H1 (cell line): ENCODE measurements at regions not wholly inside any gene's neighbourhood (a gene's known extent, or its start where the extent isn't known, plus 50 kb on each side); places are given as distances from the start of the nearest gene placed in this dataset.

Experiments used
- CTCF ChIA-PET: fragments of 300-600 bp; sonication (Branson Sonifier 250); formaldehyde crosslinking; loops from one replicate; lab custom pipeline; 2021; ENCODE audit not compliant: partially characterized antibody; lab: Charles Lee
- POLR2A ChIA-PET: fragments of 300-600 bp; sonication (Branson Sonifier 250); formaldehyde crosslinking; loops from one replicate; lab custom pipeline; 2021; ENCODE audit warnings: inconsistent platforms; ENCODE audit not compliant: partially characterized antibody; lab: Charles Lee
- DNase-seq, 2 experiments: peaks; one replicate each; pipeline versions ENCODE4 v3.0.0 to v3.0.0-alpha.2; 2010 to 2022; ENCODE audit warnings: low spot score in 2 of 2, low read depth in 1 of 2, mixed read lengths in 1 of 2
- FAIRE-seq: peaks from 2 replicates; lab custom pipeline; 2011; peaks lifted over from hg19 to GRCh38; lab: Jason Lieb, UNC
- H2AFZ ChIP-seq: 2 replicates; pipeline ENCODE4 v1.8.1; 2012; ENCODE audit warnings: low read length, inconsistent platforms
- H2AK5ac ChIP-seq: 2 replicates; pipeline ENCODE4 v1.6.1; 2013; ENCODE audit warnings: low read depth, low read length
- H2BK120ac ChIP-seq: replicated peaks from 2 replicates; pipeline ENCODE3; 2013; ENCODE audit warnings: low read depth, low read length, inconsistent platforms
- H2BK12ac ChIP-seq: 2 replicates; pipeline ENCODE4 v1.6.1; 2013; ENCODE audit warnings: low read depth, low read length
- H2BK15ac ChIP-seq: 2 replicates; pipeline ENCODE4 v1.6.1; 2013; ENCODE audit warnings: low read length
- H2BK20ac ChIP-seq: 2 replicates; pipeline ENCODE4 v1.6.1; 2013; ENCODE audit warnings: low read length
- H2BK5ac ChIP-seq: 2 replicates; pipeline ENCODE4 v1.6.1; 2013; ENCODE audit warnings: low read depth, low read length
- H3K14ac ChIP-seq: 2 replicates; pipeline ENCODE4 v1.6.1; 2013; ENCODE audit warnings: inconsistent platforms; ENCODE audit not compliant: insufficient read length
- H3K18ac ChIP-seq: 2 replicates; pipeline ENCODE4 v1.6.1; 2013; ENCODE audit warnings: low read length; ENCODE audit errors: extremely low read depth
- H3K23ac ChIP-seq: 2 replicates; pipeline ENCODE4 v1.6.1; 2013; ENCODE audit warnings: inconsistent platforms; ENCODE audit not compliant: insufficient read length
- H3K23me2 ChIP-seq: 2 replicates; pipeline ENCODE4 v1.6.1; 2013; ENCODE audit warnings: low read depth, low read length
- H3K27ac ChIP-seq: 2 replicates; pipeline ENCODE4 v1.6.1; 2011; ENCODE audit warnings: low read depth, low read length, inconsistent platforms
- H3K27me3 ChIP-seq, 4 experiments: replicated peaks in 1 of 4; 1 replicate in 1 of 4; 2 replicates in 3 of 4; pipeline versions ENCODE4 v1.6.1 to v1.8.1; 2011 to 2013; ENCODE audit warnings: low read length in 3 of 4, mild to moderate bottlenecking in 3 of 4, inconsistent platforms in 2 of 4, mixed read lengths in 2 of 4, moderate library complexity in 1 of 4; ENCODE audit not compliant: control insufficient read depth in 3 of 4, insufficient read depth in 3 of 4; ENCODE audit errors: extremely low read depth in 1 of 4
- H3K36me3 ChIP-seq, 4 experiments: 2 replicates each; pipeline versions ENCODE4 v1.6.1 to v1.8.1; 2011 to 2013; ENCODE audit warnings: mild to moderate bottlenecking in 4 of 4, low read length in 3 of 4, moderate library complexity in 2 of 4, control low read depth in 1 of 4, inconsistent platforms in 1 of 4; ENCODE audit not compliant: insufficient read depth in 4 of 4, control insufficient read depth in 2 of 4
- H3K4ac ChIP-seq: replicated peaks from 2 replicates; pipeline ENCODE3; 2013; ENCODE audit warnings: low read length, low read depth, mixed read lengths, inconsistent platforms; ENCODE audit not compliant: insufficient read length
- H3K4me1 ChIP-seq, 4 experiments: replicated peaks in 1 of 4; 1 replicate in 1 of 4; 2 replicates in 3 of 4; pipeline versions ENCODE4 v1.6.1 to v1.8.1; 2011 to 2013; ENCODE audit warnings: low read length in 3 of 4, inconsistent platforms in 2 of 4, mixed read lengths in 1 of 4; ENCODE audit not compliant: insufficient read depth in 4 of 4, control insufficient read depth in 3 of 4
- H3K4me2 ChIP-seq, 2 experiments: 2 replicates each; pipeline versions ENCODE4 v1.6.1 to v1.8.1; 2011 to 2013; ENCODE audit warnings: low read depth in 2 of 2, low read length in 2 of 2, control low read depth in 1 of 2, inconsistent platforms in 1 of 2, mild to moderate bottlenecking in 1 of 2; ENCODE audit not compliant: insufficient read depth in 1 of 2
- H3K4me3 ChIP-seq, 4 experiments: fragments of 200-600, 300-600 bp in 1 of 4; sonication (generic), shearing (Covaris generic), sonication (Bioruptor Twin) in 1 of 4; 2 replicates each; pipeline versions ENCODE4 v1.5.1 to v1.8.1; 2011 to 2016; ENCODE audit warnings: low read length in 4 of 4, low read depth in 3 of 4, control low read depth in 2 of 4, inconsistent platforms in 2 of 4, mild to moderate bottlenecking in 2 of 4, mixed read lengths in 1 of 4, moderate library complexity in 1 of 4; ENCODE audit not compliant: insufficient read depth in 2 of 4; ENCODE audit errors: extremely low read depth in 1 of 4
- H3K56ac ChIP-seq: replicated peaks from 2 replicates; pipeline ENCODE3; 2013; ENCODE audit warnings: low read depth, mild to moderate bottlenecking, mixed read lengths, low read length, inconsistent platforms; ENCODE audit not compliant: insufficient read length
- H3K79me1 ChIP-seq: 2 replicates; pipeline ENCODE4 v1.6.1; 2013; ENCODE audit warnings: low read depth, low read length, control low read depth
- H3K79me2 ChIP-seq, 2 experiments: 2 replicates each; pipeline versions ENCODE4 v1.6.1 to v1.8.1; 2012 to 2013; ENCODE audit warnings: low read length in 2 of 2, mild to moderate bottlenecking in 2 of 2, inconsistent platforms in 1 of 2; ENCODE audit not compliant: insufficient read depth in 2 of 2, control insufficient read depth in 1 of 2
- H3K9ac ChIP-seq, 4 experiments: replicated peaks in 1 of 4; 1 replicate in 1 of 4; 2 replicates in 3 of 4; pipeline versions ENCODE4 v1.6.1 to v1.8.1; 2011 to 2013; ENCODE audit warnings: low read depth in 3 of 4, low read length in 3 of 4, control low read depth in 2 of 4, mild to moderate bottlenecking in 2 of 4, moderate library complexity in 2 of 4, inconsistent platforms in 1 of 4; ENCODE audit errors: extremely low read depth in 1 of 4
- H3K9me3 ChIP-seq, 2 experiments: 2 replicates each; pipeline versions ENCODE4 v1.6.1 to v1.8.1; 2012 to 2013; ENCODE audit warnings: mild to moderate bottlenecking in 2 of 2, moderate library complexity in 2 of 2, control low read depth in 1 of 2, inconsistent platforms in 1 of 2, low read depth in 1 of 2, low read length in 1 of 2, mixed read lengths in 1 of 2; ENCODE audit not compliant: insufficient read depth in 2 of 2
- H4K20me1 ChIP-seq, 2 experiments: replicated peaks in 1 of 2; 2 replicates each; pipeline versions ENCODE3 to v1.8.1; 2011 to 2013; ENCODE audit warnings: inconsistent platforms in 2 of 2, low read length in 2 of 2, mild to moderate bottlenecking in 1 of 2; ENCODE audit not compliant: insufficient read depth in 2 of 2, control insufficient read depth in 1 of 2
- H4K5ac ChIP-seq: 2 replicates; pipeline ENCODE4 v1.6.1; 2013; ENCODE audit warnings: low read length, low read depth, mixed read lengths, inconsistent platforms; ENCODE audit not compliant: insufficient read length
- H4K8ac ChIP-seq: 2 replicates; pipeline ENCODE4 v1.8.0; 2013; ENCODE audit warnings: mild to moderate bottlenecking, moderate library complexity, low read length, inconsistent platforms; ENCODE audit not compliant: insufficient read depth; ENCODE audit errors: extremely low read depth
- H4K91ac ChIP-seq: replicated peaks from 2 replicates; pipeline ENCODE3; 2013; ENCODE audit warnings: low read length, mixed read lengths, inconsistent platforms; ENCODE audit not compliant: insufficient read length
- BRCA1 ChIP-seq: IDR thresholded peaks from 2 replicates; pipeline ENCODE4 v1.6.1; 2012; ENCODE audit warnings: low read depth, low read length, improper control_type of control experiment
- CHD2 ChIP-seq: IDR thresholded peaks from 2 replicates; pipeline ENCODE4 v1.6.1; 2012; ENCODE audit warnings: low read length, improper control_type of control experiment
- CREB1 ChIP-seq: IDR thresholded peaks from 2 replicates; pipeline ENCODE4 v1.6.1; 2012; ENCODE audit warnings: inconsistent platforms
- E2F6 ChIP-seq: IDR thresholded peaks from 2 replicates; pipeline ENCODE4 v1.6.1; 2012; ENCODE audit warnings: inconsistent platforms
- HDAC2 ChIP-seq, 2 experiments: fragments of 300-600 bp in 1 of 2; sonication (generic) in 1 of 2; IDR thresholded peaks; 2 replicates each; pipeline ENCODE4 v1.6.1; 2011 to 2012; ENCODE audit warnings: low read depth in 2 of 2, low read length in 2 of 2, mild to moderate bottlenecking in 2 of 2, moderate library complexity in 2 of 2, borderline replicate concordance in 1 of 2, inconsistent platforms in 1 of 2
- KDM4A ChIP-seq: IDR thresholded peaks from one replicate; pipeline ENCODE4 v1.7.1; 2012; ENCODE audit warnings: low read depth, mild to moderate bottlenecking, moderate library complexity, low read length, inconsistent platforms; ENCODE audit not compliant: severe bottlenecking
- POU5F1 ChIP-seq: IDR thresholded peaks from 2 replicates; pipeline ENCODE4 v1.6.1; 2011; ENCODE audit warnings: low read depth, mild to moderate bottlenecking, low read length, moderate library complexity
- RXRA ChIP-seq: IDR thresholded peaks from 2 replicates; pipeline ENCODE4 v1.6.1; 2011; ENCODE audit warnings: low read depth, mild to moderate bottlenecking, low read length, moderate library complexity; ENCODE audit not compliant: insufficient read depth
- SIX5 ChIP-seq: IDR thresholded peaks from 2 replicates; pipeline ENCODE4 v1.6.1; 2011; ENCODE audit warnings: mild to moderate bottlenecking, low read depth, low read length
- TAF7 ChIP-seq: optimal IDR thresholded peaks from 2 replicates; pipeline ENCODE3; 2011; ENCODE audit warnings: low read depth, mild to moderate bottlenecking, inconsistent platforms, low read length, moderate library complexity, borderline replicate concordance
- WGBS, 2 experiments: shearing (Covaris generic) in 1 of 2; methylation state at CpG; one replicate each; pipeline versions ENCODE4 v1.1.6 to v1.1.7; 2013 to 2015; ENCODE audit warnings: low lambda C conversion rate in 2 of 2, mixed read lengths in 2 of 2, inconsistent platforms in 1 of 2, low coverage in 1 of 2, missing lambda C conversion rate in 1 of 2; ENCODE audit not compliant: insufficient replicate concordance in 2 of 2, insufficient coverage in 1 of 2, insufficient read length in 1 of 2; ENCODE audit errors: extremely low coverage in 1 of 2, missing lambda C conversion rate in 1 of 2; 5-methylcytosine and 5-hydroxymethylcytosine counted together
- TF ChIP-seq, protein P1 (sequence below): IDR thresholded peaks from 2 replicates; pipeline ENCODE4 v1.6.1; 2011; ENCODE audit warnings: low read length, improper control_type of control experiment
- TF ChIP-seq, protein P2 (sequence below): IDR thresholded peaks from 2 replicates; pipeline ENCODE4 v1.6.1; 2011; ENCODE audit warnings: low read depth, mild to moderate bottlenecking, low read length; ENCODE audit not compliant: insufficient read depth

DNA sequence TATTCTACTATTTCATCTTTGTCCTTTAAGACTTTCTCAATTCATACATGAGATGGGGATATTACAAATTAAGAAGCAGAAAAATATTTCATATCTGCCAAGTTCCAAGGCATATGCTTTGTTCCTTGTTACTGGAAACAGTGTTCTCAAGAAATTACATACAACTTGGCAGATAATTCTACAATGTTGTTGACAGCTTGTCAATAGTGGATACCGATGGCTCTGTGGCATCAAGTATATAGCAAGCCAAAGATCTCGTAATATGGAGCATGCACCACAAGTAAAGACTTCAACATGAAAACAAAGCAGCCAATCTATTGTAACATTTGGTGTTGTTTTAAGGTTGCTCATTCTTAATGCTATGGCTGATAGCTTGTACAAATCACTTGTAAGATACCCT lies 598.2 kb upstream of the KLHL29 start:
- no peaks in the 10 kb centered on the region for H3K36me3 ChIP-seq
- no peak overlapping the region for H3K14ac ChIP-seq
- no peak overlapping the region for H2BK5ac ChIP-seq
- no peak overlapping the region for H3K4ac ChIP-seq
- no peaks in the 10 kb centered on the region for H3K9me3 ChIP-seq
- H2BK120ac ChIP-seq, result no peak overlapping the region
- H4K91ac ChIP-seq, result no peak overlapping the region
- ChIA-PET POLR2A (no interaction called here), CTCF (no interaction called here)
- H3K27ac ChIP-seq, result no peak overlapping the region
- H3K18ac ChIP-seq, result no peak overlapping the region
- H3K79me1 ChIP-seq, result no peaks in the 10 kb centered on the region
- WGBS, 2 experiments, result 95% methylated on average over 2 of the region's 2 CpGs; no CpG with 5 or more reads in 1 of the 2 experiments
- no peaks in the 10 kb centered on the region for H4K20me1 ChIP-seq
- no peak overlapping the region for H3K4me3 ChIP-seq
- no peak overlapping the region for H3K4me2 ChIP-seq
- H3K27me3 ChIP-seq, result no peaks in the 10 kb centered on the region
- H4K8ac ChIP-seq, result no peak overlapping the region
- no peaks in the 10 kb centered on the region for H3K79me2 ChIP-seq
- H2AFZ ChIP-seq, result no peak overlapping the region
- no peak for DNase-seq
- H2AK5ac ChIP-seq, result no peak overlapping the region
- no peak for FAIRE-seq
- no peaks in the 10 kb centered on the region for H3K23me2 ChIP-seq
- no peak overlapping the region for H4K5ac ChIP-seq
- H3K56ac ChIP-seq, result no peak overlapping the region
- no peak overlapping the region for H2BK20ac ChIP-seq
- no peak overlapping the region for H2BK12ac ChIP-seq
- no peak overlapping the region for H2BK15ac ChIP-seq
- H3K9ac ChIP-seq, result no peak overlapping the region
- no peak overlapping the region for H3K23ac ChIP-seq
- H3K4me1 ChIP-seq, result no peaks in the 10 kb centered on the region; a peak in 1 of 7 replicates
- TF ChIP-seq HDAC2 (IDR thresholded peaks at IDR 0.05; ENCODE audit: borderline replicate concordance in 1 of 2, low read depth in 2 of 2, low read length in 2 of 2), result no peak
- TF ChIP-seq CHD2, result no peak
- TF ChIP-seq E2F6, result no peak
- no peak for TF ChIP-seq SIX5
- TF ChIP-seq, protein P1, sequence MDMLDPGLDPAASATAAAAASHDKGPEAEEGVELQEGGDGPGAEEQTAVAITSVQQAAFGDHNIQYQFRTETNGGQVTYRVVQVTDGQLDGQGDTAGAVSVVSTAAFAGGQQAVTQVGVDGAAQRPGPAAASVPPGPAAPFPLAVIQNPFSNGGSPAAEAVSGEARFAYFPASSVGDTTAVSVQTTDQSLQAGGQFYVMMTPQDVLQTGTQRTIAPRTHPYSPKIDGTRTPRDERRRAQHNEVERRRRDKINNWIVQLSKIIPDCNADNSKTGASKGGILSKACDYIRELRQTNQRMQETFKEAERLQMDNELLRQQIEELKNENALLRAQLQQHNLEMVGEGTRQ, result no peak
- TF ChIP-seq TAF7, result no peak
- TF ChIP-seq RXRA, result no peak
- no peak for TF ChIP-seq CREB1
- no peak for TF ChIP-seq BRCA1
- TF ChIP-seq KDM4A, result no peak
- TF ChIP-seq, protein P2, sequence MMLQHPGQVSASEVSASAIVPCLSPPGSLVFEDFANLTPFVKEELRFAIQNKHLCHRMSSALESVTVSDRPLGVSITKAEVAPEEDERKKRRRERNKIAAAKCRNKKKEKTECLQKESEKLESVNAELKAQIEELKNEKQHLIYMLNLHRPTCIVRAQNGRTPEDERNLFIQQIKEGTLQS, result no peak
- no peak for TF ChIP-seq POU5F1
